ENCODE measurements at regions not wholly inside any gene's neighbourhood (a gene's known extent, or its start where the extent isn't known, plus 50 kb on each side); places are given as distances from the start of the nearest gene placed in this dataset.
"Not testable (repeated sequence)": the region's sequence is repeated elsewhere in the genome, so short reads cannot be mapped to it uniquely, and the experiment has no call there.

- no peak for DNase-seq (ENCODE audit: low read depth, low spot score)
Observed at GRCh38 chr10:64196638-64197315, 675.6 kb downstream of the REEP3 start.

DNA sequence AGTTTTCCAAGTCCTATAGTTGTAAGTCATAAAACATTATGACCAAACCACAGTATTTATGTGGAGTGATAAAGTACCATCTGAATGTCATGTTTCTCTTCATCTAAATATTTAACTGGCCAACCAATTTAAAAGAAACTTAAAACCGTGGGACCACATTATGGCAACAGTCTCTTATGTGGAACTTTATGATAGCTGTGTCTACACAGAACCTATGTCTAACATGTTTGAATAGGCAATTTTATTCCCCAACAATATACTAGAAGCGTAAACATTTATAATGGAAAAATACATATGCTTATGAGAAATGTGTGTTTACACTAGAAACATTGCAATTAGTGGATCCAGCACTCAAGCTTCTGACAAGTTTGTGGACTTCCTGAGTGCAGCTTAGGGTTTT is 680.7 kb downstream of the REEP3 start:
- no peak for DNase-seq (ENCODE audit: low read depth, low spot score)

GRCh38 chr10:64204504-64204903 is 683.3 kb downstream of the REEP3 start:
- not testable (repeated sequence) for DNase-seq (ENCODE audit: low read depth, low spot score)

- no peak for DNase-seq (ENCODE audit: low read depth, low spot score)
Observed at GRCh38 chr10:64206409-64206808, 685.2 kb downstream of the REEP3 start.

DNA sequence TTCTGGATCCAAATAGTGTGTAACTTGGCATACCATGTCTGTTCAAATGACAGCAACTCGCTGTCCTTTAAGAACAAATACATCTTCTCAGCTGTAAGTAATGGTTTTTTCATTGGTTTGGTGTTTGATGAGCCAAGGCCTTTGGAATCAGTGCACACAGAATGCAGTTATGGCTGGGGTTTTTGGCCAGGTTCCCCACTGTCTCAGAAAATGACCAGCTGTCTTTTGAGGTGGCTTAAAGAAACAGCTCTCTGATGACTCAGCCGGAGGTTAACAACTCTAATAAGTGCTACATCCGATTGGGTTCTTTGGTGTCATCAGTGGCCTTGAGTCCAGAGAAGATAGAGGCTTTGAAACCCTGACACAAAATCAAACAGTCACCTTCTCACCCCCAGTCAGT is 688.4 kb downstream of the REEP3 start:
- DNase-seq (ENCODE audit: low read depth, low spot score): no peak

GRCh38 chr10:64210211-64210610 is 689.0 kb downstream of the REEP3 start:
- no peak for DNase-seq (ENCODE audit: low read depth, low spot score)

DNA sequence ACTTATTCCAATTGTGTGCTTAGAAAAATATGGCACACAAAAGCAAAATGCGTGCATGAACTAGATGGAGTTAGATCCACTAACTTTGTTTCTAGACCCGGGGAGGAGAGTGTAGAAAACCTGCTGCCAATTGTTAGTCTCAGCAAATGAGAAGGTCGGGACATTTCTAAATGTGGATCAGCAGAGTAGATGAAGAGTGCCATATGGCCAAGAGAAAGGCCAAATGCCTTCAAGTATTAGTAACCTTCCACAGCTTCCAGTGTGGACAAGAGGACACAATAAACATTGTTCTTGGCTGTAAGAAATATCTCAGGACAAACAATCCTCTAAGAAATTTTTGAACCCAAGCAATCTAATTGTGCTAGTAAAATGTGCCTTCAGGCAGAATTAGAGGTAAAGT is 690.3 kb downstream of the REEP3 start:
- no peak for DNase-seq (ENCODE audit: low read depth, low spot score)

DNA sequence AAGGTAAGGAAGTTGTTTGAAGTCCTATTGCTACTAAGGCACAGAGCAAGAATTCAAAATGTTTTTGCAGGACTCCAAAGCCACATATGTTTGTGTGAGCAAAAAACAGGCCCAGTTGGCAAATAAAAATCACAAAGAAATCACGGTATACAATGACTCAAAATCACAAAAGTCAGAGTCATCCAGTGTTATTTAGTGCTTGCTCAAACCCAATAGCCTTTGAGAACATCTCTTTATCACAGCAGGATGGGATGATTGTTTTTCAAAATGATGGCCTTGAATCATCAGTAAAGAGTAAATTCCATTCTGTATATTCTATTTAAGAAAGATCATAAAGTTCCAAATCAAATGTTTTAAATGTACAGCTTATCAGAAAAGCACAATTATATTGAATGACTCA is 693.9 kb downstream of the REEP3 start:
- DNase-seq (ENCODE audit: low read depth, low spot score): no peak

DNA sequence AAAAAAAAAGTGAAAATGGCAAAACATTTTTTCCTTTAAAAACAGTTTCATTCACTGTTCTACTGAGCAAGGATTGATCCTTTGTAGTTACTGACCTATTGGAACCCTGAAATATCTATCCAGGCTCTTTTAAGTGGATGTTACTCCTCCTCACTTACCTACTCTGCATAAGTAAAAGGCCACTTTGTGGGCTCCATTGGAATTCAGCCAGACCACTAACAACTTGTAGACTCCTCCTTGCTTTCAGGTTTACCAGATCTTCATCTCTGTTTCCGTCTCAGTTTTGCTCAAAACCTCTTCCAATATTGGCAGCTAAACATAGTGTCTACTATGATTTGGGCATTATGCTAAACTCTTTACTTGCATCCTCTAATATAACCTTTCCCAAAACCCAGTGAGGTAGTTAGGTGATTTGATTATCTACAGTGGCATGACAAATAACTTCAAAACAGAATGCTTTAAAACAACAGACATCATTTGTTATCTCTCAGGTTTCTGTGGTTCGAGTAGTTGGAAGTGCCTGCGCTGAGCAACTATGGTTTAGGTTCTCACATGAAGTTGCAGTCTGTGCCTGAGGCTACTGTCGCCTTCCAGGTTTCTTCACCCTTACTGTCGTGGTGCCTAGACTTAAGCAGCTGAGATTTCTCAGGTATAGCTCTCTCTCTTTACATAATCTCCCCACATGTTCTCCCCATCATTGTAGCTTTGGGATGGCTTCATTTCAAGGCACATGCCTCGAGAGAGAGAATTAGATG is 698.2 kb downstream of the REEP3 start:
- DNase-seq (ENCODE audit: low read depth, low spot score): no peak

DNA sequence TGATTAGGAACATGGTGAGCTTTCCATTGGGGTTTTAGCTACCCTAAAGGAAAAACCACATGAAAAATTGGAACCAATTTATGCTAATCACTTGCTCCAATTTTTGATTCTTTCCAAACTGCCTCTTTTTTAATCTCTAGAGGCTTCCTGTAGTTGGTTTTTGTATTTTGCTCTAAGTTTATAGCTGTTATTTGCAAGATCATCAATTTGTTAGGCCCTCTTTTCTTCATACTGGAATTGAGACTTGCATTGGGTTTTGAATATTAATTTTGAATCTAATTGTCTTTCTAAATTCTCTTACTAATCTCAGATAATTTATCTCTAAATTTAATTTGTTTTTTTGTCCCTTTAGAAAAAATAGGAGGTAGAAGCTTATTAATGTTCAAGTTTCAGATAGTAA is 713.3 kb downstream of the REEP3 start:
- DNase-seq (ENCODE audit: low read depth, low spot score): no peak

- DNase-seq (ENCODE audit: low read depth, low spot score): no peak
Observed at GRCh38 chr10:64257704-64258103, 736.5 kb downstream of the REEP3 start.

GRCh38 chr10:64261092-64261491 is 739.9 kb downstream of the REEP3 start:
- no peak for DNase-seq (ENCODE audit: low read depth, low spot score)

DNA sequence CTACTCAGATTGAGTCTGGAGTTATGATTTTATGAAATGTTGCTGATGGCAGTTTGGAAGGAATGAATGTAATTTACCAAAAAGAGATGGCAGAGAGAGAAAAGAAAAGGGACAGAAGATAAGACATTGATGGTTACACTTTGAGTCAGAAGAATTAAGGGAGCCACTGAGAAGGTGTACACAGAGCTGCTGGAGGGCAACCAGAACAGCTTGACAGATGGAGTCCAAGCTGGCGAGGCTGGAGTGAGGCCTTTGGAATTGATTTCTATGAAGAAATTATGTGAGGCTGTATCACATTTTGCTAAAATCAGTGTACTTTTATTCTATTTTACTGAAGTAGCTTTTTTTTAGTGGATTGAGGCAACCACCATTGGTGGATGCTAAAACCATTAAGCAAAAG is 740.5 kb downstream of the REEP3 start:
- DNase-seq (ENCODE audit: low read depth, low spot score): no peak

DNA sequence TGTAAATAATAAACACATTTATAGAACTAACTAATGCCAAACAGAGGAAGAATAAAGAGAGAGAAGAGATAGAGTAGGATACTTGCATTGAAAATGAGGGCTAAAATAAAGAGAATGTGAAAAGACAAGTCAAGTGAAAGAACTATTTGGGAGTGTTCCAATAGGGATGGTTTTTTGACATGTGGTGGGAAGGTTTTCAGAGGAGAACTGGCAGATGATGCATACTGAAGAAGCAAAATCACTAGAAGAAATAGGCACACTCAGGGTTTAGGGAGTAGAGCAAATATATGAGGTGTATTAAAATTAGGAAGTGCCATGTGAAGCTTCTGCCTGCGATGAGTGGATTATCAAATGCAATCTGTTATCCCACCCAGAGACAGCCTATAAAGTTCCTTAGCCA is 744.8 kb downstream of the REEP3 start:
- DNase-seq (ENCODE audit: low read depth, low spot score): no peak

DNA sequence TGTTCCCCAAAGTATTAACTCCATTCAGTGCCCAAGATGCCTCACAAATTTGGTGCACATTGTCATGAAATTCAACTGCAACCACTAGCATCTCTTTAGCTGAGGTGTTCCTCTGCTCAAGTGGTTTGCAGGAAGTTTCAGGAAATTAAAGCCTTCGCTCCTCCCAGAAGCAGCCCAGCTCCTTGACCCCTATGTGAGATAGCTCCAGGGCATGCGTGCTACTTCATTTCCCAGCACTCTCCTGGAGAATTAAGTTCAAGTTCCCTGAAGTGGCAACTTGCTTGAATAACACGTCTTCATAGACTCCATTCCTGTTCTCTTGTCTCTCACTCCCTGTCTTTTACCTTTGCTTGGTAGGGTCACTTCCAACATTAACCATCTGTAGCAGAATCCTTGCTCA is 750.3 kb downstream of the REEP3 start:
- no peak for DNase-seq (ENCODE audit: low read depth, low spot score)

- no peak for DNase-seq (ENCODE audit: low read depth, low spot score)
Observed at GRCh38 chr10:64271983-64272382, 750.8 kb downstream of the REEP3 start.

DNA sequence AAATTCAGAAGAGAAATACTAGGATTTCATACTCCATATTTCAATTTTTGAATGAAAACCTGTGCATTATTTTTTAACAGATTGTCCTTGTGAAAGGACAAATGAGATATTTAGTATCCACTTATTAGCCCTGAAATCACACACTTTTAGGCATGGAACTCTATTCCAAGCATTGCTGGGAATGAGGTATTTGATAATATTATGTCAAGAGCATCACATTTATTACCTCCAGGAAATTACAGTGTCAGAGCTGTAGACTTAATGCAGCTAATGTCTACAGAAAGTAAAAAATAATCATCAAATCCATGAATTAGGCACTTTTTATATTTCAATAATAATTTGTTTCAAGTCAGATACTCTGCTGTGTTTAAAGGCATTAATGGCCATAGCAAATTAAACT is 753.8 kb downstream of the REEP3 start:
- no peak for DNase-seq (ENCODE audit: low read depth, low spot score)

DNA sequence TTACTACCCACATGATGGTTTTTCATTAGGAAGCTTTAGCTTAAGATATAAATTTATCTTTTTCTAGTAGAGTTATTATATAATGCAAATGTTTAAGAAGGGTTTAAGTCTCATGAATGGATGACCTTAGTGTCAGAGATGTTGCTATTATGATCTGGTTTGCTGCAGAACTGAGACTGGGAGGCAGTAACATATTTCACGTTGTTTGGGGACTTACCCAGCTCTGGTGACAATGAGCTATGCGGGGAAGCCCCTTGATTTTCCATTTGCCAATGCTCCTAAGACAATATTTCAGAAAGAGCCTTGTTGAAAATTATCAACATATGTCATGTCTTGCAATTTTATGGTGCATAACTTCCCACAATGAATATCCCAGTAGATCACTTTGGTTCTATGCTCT is 754.6 kb downstream of the REEP3 start:
- no peak for DNase-seq (ENCODE audit: low read depth, low spot score)

DNA sequence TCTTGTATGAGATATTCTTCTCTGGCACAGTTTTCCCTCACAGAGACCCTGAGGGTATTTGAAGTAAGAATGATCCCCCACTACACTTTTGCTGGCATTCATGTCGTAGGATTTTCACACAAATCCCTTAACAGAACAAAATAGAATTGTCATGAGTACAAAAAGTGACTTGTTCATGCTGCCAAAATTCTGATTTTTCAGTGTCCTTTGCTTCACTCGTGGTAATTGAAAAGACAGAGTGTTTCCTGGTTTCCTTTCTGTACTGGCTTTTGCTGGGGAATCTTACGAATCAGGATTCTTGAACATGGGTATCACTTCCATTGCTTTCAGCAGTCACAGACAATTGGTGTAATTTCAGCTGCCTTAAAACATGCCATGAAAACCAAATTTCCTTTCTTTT is 756.3 kb downstream of the REEP3 start:
- DNase-seq (ENCODE audit: low read depth, low spot score): no peak

- no peak for DNase-seq (ENCODE audit: low read depth, low spot score)
Observed at GRCh38 chr10:64283621-64284020, 762.4 kb downstream of the REEP3 start.

GRCh38 chr10:64286533-64286932 is 765.3 kb downstream of the REEP3 start:
- DNase-seq (ENCODE audit: low read depth, low spot score): no peak

- no peak for DNase-seq (ENCODE audit: low read depth, low spot score)
Observed at GRCh38 chr10:64288404-64288803, 767.2 kb downstream of the REEP3 start.

DNA sequence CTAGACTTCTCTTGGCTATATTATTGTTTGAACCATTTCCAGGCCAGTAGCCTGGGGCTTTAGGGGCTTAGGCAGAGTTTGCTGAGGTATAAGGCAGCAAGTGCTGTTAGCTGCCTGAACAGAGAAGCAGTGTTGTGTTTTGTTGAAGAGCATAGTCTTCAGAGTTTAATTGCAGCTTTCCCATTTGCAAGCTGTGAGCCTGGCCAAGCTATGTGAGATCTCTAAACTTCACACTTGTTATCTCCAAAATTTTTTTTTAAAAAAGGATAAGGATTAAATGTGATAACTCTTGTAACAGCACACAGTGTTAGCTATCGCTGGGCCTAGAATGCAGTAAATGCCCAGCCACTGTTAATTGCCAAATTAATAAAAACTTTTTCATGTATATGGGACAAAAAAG is 782.4 kb downstream of the REEP3 start:
- DNase-seq (ENCODE audit: low read depth, low spot score): no peak

Measured in smooth muscle cell of the brain vasculature (primary cell).